Activated CD4-positive, alpha-beta T cell treated with anti-CD3 and anti-CD28 coated beads, Interleukin-2, amount 50 U/mL, for 24 hours (primary cell): ENCODE measurements at regions not wholly inside any gene's neighbourhood (a gene's known extent, or its start where the extent isn't known, plus 50 kb on each side); places are given as distances from the start of the nearest gene placed in this dataset.
A peak's percentile ranks its signal among the peaks of the same experiment; 100 is the strongest.

Experiments used
- DNase-seq, 2 donors: peaks; one replicate each; pipeline ENCODE4 v3.0.0-alpha.2; 2020; ENCODE audit warnings: low read depth in 1 of 2, low spot score in 1 of 2

DNA sequence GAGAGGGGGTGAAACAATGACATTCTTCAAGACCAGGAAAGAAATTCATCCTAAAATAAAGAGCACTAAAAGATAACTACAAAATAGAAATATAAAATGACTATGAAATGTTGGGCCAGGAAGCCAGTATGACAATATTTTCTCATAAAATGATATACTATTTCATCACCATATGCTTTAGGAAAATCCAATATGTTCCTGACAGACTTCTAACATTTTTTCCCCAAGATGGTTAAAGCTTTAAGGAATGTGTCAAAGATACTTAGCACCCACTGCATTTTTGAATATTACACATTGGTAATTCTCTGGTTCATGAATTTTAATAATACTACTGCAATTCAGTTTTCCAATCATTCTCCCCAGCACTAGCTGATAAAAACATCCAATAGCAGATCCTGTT, 87.7 kb upstream of the PLEKHG7 start:
- DNase-seq, result no peak

DNA sequence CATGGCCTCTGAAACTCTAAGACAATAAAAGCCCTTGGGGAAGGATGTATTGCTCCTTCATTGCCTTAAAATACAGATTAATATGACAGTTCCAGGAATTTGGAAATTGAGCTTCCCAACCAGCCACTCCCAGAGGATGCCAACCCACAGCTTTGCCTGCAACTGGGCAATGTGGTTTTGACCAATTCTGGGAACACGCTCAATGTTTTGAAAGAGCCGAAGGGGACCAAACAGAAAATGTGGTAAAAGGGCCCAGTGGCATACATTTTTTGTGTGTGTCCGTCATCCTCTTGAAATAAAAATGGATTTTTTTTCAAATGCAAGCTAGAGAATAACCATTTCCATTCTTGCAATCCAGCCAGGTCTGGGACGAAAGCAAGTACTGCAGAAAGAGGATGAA, 88.3 kb upstream of the PLEKHG7 start:
- no peak for DNase-seq

DNA sequence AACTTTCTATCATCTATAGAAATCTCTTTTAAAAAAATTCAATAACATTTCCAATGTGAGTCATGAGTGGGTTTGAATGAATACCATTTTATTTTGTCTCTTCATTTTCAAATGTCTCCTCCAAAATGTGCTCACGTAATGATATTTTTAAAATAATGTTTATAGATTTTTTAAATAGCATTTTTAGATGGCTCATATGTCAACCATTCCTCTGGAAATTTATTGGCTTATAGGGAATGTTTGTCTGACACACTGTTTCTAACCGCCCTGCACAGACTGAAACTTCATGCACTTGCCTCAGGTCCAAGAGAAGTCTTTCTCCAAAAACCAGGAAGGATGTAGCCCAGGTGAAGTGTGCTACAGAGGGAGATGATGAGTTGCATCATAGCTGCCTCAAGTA, 88.8 kb upstream of the PLEKHG7 start:
- no peak for DNase-seq

DNA sequence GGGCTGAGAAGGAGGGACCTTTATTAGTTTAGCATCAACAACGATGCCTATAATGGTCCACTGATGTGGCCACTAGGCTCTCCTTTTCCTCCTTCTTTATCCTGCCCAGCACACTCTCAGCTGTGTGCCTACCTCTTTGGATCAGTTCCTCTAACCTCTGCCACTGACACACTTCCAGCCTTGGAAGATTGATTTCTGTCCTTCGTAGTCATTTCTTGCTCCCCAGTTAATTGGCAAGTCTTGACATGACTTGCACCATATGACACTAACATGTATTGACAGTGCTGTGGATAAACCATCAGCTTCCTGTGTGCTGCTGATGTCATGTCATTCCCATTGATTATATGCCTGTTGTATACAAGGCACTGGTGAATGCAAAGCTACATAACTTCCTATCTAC, 90.2 kb upstream of the PLEKHG7 start:
- no peak for DNase-seq

DNA sequence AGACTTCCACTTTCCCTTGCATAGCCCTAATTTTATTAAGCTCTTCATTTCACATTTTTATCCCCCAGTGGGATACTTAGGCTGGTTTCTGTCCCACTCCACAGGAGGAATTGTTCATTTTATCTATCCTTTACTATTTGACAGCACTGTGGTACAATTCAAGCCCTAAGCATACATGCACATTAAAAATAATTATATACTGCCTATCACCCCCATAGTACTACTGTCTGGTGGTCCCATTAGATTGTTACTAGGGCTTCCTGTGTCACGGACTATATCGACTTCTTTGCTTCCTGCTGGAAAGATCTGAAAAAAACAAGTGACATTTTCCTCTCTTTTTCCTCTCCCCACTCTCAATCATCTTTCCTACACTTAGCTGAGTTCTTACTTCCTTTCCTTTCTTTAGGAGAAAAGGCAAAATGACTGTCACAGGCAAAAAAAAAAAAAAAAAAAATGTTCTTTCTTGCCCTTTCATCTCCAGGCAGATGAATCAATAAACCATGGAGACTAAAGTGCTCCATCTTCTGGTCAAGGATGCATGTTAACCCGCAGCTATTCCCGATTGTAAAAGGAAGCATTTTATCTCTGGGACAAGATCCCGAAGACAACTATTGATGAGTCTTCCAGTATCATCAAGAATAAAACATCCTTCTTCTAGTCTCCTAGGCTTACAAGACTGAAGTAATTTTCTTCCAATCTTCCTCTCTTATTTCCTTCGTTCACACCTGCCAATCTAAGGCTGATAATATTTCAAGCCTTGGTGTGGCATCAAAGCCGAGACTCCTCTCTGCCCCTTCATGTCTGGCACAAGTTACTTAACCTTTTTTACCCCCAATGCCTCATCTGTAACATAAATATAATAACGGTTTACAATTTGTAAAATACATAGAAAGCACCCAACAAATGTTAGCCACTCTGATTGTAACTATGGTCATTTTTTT, 94.4 kb upstream of the PLEKHG7 start:
- no peak for DNase-seq

DNA sequence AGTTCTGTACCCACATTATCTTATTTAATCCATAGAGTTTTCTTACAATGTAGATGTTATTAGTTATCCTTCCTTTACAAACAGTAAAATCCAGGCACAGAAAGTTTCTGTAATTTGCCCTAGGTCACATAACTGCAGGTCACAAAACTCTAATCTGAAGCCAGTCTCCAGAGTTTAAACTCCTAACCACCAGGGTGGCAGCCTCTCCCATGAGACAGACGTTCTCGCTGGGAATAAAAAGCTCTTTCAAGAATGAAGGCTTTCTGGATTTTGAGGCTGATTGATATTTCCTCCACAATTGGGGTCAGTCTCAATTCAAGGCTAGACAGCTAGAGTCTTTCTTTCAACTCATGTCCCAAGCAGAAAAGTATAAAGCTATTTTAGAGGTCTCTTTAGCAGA, 95.8 kb upstream of the PLEKHG7 start:
- no peak for DNase-seq

DNA sequence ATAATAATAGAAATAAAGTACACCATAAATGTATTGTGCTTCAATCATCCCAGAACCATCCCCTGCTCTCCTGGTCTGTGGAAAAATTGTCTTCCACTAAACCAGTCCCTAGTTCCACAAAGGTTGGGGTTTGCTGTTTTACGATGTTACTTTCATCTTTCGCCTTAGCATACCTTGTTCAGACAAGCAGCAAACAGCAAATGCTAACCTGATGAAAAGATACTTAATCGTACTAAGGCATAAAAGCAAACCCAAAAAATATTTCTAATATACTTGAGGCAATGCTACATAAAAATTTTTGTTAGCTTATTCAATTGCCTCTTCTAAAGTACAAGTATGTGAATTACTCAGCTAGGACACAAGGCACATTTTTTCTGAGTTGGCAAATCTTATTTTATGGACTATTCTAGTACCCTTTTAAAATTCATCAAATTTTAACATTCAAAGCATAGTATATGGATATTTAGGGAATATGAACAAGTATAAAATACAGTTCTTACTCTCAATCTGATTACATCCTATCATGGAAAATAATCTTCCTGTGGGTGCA, 97.1 kb upstream of the PLEKHG7 start:
- DNase-seq, result no peak

DNA sequence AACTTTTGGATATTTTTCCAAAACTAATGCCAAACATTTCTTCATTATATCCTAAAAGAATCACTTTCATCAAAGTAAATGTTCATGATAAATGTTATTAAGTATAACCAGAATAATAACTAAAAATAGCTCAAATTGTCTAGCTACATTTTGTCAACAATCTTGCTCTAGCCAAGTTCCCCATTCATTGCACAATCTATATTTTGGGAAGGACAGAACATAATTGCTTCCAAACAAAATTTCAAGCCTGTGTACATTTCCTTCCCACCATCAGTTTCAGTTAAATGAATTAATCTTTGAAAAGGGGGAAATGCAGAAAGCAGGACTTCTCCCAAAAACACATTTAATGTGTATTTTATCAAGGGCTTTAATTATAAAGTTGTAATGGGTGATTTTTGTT, 98.0 kb upstream of the PLEKHG7 start:
- DNase-seq, result no peak

DNA sequence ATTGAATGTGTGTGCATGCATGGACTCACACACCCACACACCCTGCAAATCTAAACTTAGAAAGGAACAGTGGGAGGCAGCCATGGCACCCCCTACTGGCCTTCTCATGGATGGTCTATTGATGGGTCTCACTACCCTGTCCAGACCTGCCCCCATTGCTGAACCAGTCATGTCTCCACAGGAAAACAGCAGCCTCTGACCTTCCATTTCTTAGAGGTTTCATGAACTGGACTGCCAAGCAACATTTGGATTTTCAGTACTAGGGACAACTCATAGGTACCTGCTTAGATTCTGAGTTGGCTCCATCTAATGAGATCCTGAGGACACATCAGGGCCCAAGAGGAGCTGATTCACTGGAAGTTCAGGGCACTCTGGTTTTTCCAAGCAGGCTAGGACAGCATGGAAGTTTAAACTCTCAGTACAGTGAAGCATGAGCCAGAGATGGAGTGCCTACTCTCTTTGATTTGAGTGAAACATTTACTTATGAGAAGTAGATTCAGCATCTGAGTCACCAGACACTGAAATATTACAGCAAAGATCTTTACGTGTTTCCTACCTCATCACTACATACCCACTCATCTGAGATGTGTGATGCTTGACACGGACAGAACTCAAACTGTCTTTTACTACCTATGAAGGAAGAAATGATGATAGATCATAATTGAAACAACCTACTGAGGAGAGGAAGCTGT, 98.9 kb upstream of the PLEKHG7 start:
- DNase-seq, result peak in 1 of 2 donors; percentile 22

DNA sequence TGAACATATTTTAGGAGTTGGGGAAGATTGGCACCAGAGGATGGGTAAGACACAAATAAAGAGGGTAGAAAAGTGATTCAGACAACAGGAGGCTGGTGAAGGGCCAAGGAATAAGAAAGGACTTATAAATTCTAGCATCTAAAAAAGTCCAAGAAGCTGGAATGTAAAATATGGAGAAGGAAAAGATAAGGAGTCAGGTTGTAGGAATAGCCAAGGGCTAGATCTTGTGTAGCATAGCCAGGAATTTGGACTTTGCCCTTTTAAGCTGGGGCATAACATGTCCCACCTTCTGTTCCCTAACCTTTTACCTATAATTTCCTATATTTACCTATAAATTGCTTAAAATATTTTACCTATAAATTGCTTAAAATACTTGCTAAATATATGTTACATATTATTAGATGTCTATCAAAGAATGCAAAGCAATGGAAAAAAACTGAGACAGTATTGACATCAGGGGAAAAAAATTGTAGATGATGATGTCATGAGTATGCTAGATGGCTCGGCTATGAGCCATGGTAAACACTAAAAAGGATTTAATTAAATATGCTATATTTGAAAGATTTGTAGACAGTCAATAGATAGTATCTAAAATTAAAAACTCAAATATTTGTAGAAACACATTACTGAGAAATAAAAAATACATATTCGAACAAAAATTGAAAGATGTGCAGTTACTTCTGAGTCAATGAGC, 99.7 kb upstream of the PLEKHG7 start:
- DNase-seq, result no peak

DNA sequence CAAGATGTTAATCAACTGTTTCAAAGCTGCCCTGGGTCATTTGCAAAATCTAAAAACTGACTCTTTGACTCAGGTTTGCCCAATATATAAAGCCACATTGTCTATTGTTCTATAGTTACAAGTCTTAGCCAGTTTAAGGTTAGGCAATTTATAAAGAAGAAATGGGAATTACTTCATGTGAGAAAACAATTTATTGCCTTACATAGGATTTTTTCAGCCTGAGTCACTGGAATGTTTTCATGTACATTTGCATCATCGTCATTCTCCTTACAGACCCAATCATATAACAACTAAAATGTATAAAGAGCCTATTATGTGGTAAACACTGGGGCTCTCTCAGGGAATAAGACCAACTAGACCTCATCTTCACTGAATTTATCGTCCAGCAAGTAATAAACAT, 100.3 kb upstream of the PLEKHG7 start:
- no peak for DNase-seq

DNA sequence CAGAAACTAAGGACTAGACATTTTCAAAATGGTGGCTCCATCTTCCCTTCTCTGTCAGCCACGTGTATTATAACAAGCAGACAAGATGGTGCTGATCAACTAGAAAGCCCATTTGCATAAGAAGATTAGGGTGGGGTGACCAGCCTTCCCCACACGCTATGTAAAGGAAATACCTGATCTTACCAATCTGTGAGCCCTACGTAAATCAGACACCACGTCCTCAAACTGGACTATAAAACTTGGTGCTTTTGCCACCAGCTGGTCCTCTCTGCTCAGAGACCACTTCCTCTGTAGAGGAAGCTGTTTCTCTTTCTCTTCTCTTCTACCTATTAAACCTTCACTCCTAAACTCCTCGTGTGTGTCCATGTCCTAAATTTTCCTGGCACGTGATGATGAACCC, 101.1 kb upstream of the PLEKHG7 start:
- DNase-seq, result no peak

DNA sequence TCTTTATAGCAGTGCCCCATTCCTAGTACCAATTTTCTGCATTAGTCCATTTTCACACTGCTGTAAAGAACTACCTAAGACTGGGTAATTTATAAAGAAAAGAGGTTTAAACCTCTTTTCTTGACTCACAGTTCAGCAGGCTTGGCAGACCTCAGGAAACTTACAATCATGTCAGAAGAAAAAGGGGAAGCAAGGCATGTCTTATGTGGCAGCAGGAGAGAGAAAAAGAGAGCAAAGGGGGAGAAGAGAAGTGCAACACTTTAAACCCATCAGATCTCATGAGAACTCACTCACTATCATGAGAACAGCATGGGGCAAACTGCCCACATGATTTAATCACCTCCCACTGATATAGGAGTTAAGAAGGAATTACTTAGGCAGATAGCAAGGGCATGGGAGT, 101.6 kb upstream of the PLEKHG7 start:
- no peak for DNase-seq

DNA sequence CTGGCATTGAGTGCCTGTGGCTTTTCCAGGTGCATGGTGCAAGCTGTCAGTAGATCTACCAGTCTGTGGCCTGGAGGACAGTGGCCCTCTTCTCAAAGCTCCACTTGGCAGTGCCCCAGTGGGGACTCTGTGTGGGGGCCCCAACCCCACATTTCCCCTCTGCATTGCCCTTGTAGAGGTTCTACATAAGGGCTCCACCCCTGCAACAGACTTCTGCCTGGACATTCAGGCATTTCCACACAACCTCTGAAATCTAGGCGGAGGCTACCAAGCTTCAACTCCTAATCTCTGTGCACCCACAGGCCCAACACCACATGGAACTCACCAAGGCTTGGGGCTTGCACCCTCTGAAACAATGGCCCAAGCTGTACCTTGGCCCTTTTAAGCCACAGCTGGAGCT, 102.7 kb upstream of the PLEKHG7 start:
- DNase-seq, result no peak

DNA sequence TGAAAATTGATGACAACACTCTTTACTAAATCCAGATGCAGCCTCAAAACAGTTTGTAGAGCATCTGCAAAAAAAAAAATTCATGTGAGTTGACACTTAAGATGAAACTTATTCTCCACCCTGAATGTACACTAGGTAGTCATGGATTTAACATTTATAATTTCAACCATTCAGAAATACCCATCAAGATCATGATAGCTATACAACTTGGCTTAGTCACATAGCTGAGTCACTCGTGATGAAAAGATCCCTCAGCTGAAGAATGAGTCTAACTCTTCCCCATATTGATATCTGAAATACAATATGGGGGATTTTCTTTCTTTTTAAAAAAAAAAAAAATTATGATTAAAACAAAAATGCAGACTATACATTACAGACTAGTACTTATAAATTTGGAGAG, 104.8 kb upstream of the PLEKHG7 start:
- peak in 1 of 2 donors; percentile 52 for DNase-seq

DNA sequence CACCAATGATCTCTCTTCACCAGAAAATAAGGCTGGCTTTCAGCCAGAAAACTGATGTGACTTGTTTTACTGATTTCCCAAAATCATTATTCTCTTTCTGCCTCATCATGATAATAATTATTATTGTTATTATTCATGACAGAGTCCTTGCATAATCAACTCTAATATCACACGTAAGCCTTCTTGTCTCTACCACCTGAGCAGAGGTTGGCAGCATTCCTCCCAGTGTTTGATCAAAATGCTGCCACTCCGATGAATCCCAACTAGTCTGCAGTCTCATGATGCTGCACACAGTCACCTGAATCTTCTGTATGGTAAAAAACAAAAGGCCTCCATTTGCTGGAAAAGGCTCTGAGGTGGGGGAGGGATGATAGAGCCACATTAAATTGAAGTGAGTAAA, 105.7 kb upstream of the PLEKHG7 start:
- no peak for DNase-seq

DNA sequence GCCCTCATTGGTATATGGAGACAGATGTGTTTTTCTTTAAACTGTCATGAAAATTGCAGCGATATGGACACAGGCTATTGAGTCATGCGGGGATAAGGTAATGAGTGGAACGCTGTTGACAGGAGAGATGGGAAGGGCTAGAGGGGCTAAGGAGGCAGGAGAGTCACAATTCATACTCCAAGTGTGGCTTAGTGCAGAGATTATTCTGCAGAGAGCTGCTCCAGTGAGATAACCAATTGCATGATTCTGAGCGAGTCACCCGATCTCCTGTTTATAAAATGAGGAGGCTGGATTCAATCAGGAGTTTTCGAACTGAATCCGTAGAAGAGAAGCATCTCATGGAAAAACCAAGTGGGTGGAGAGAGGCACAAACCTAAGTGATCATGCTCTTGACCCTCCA, 106.4 kb upstream of the PLEKHG7 start:
- no peak for DNase-seq

DNA sequence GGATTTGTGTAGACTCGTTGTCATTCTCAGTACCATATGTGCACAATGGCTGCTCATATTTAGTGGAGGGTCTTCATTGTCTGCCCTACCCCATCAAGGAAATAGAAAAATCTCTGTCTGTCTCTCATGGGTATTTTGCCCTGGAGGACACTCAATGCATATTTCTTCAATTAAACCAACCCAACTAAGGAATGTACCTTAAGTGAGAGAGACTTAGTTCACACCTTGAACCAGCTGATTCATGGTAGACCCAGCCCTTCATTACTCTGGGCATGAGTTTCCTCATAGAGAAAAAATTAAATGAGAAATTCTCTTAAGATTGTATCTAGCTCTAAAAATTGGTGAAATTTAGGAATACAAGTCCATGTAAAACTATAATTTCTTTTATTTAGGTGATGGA, 107.1 kb upstream of the PLEKHG7 start:
- DNase-seq, result no peak

DNA sequence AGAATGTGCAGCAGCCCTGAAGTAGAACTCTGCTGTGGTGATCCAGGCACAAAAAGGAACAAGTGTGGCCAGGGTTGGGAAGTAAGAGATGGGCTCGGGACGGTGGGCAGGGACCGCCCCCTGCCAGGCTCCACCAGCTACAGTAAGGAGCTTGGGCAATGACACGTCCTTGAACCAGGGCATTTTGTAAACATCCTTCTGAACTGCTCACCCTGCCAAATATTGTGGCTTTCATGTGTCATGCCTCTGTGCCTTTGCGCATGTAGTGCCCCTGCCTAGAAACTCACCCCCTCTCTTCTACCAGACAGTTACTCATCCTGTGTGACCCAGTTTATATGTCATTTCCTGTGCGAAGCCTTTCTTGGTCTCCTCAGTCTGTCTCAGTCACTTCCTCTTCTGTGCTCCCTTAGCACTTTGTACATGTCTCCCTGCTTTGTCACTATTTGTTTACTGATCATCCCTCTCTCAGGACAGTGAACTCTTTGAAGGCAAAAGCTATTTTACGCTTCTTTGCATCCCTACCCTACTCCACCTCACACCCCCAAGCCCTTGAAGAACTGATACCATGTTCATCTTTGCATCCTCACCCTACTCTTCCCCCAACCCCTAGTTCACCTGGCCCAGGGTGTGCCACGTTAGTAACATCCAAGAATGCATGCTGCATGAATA, 108.9 kb upstream of the PLEKHG7 start:
- DNase-seq, result peak; percentile 32 to 86

DNA sequence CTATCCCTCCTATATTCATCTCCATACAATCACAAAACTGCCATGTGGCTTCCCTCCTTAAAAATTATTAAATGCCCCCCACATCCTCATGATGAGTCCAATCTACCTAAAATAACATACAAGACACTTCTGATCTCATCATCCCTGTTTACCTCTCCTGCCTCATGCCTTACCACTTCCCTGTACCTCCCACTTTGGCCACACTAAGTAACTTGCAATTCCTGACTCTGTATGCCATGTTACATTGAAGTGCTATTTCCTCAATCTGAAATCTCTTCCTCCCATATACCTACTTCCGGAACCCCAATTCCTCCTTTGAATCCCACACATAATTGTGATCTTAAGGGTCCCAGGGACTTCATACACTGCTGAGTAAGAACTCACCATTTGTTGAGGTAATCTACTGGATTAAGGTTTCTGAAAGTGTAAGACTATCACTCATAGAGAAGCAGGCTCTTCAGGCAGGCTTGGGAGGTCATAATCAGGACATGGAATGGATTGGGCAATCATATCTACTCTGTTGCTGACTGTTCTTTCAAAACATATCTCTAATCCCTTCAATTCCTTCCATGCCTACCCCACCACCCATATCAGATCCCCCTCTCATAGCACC, 117.6 kb upstream of the PLEKHG7 start:
- DNase-seq, result no peak

DNA sequence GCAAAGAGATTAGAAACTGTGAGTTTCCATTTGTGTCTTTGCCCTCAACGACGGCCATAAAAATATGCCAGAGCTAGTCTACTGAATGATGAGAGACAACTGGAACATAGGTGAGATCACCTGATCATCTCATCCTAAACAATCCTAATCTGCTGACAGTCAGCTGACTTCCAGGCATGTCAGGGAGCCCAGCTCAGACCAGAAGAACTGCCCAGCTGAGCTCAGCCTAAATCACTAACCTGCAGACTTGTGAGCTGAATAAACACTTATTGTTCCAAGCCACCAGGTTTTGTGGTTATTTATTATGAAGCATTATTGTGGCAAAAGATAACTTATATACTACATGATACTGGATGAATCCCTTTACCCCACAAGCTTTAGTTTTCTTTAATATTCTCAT, 118.9 kb upstream of the PLEKHG7 start:
- no peak for DNase-seq
